OCI-LY3 (cell line): ENCODE measurements at regions not wholly inside any gene's neighbourhood (a gene's known extent, or its start where the extent isn't known, plus 50 kb on each side); places are given as distances from the start of the nearest gene placed in this dataset.

Experiments
- H2AFZ ChIP-seq: fragments of 200-600, 300-600 bp; shearing (Covaris generic); 2 replicates; pipeline ENCODE4 v1.6.0; 2014; ENCODE audit warnings: antibody characterized with exemption, low read depth, low read length
- H3K27ac ChIP-seq: fragments of 200-600, 300-600 bp; sonication (generic); 2 replicates; pipeline ENCODE4 v1.5.1; 2014; ENCODE audit warnings: mild to moderate bottlenecking, low read length, moderate library complexity, mixed read lengths
- H3K27me3 ChIP-seq: fragments of 200-600, 300-600 bp; sonication (generic); 2 replicates; pipeline ENCODE4 v1.6.1; 2014; ENCODE audit warnings: low read depth, low read length, mixed read lengths
- H3K36me3 ChIP-seq: fragments of 200-600, 300-600 bp; sonication (generic); replicated peaks from 2 replicates; pipeline ENCODE3; 2014; ENCODE audit warnings: low read depth, low read length, mixed read lengths
- H3K4me1 ChIP-seq: fragments of 300-600, 200-600 bp; sonication (generic); 2 replicates; pipeline ENCODE4 v1.6.1; 2014; ENCODE audit warnings: low read length, mixed read lengths
- H3K4me2 ChIP-seq: fragments of 200-600, 300-600 bp; sonication (generic); 2 replicates; pipeline ENCODE4 v1.6.1; 2014; ENCODE audit warnings: low read length, mixed read lengths
- H3K4me3 ChIP-seq: fragments of 300-600, 200-600 bp; sonication (generic); 2 replicates; pipeline ENCODE4 v1.5.1; 2014; ENCODE audit warnings: antibody characterized with exemption, mild to moderate bottlenecking, low read length, moderate library complexity
- H3K79me2 ChIP-seq: fragments of 300-600, 200-600 bp; shearing (Covaris generic); 2 replicates; pipeline ENCODE4 v1.6.1; 2014; ENCODE audit warnings: mild to moderate bottlenecking, low read length, mixed read lengths
- H3K9ac ChIP-seq: fragments of 300-600, 200-600 bp; shearing (Covaris generic); 2 replicates; pipeline ENCODE4 v1.6.0; 2014; ENCODE audit warnings: mild to moderate bottlenecking, low read length, moderate library complexity
- H3K9me3 ChIP-seq: fragments of 200-600, 300-600 bp; shearing (Covaris generic); 2 replicates; pipeline ENCODE4 v1.6.1; 2014; ENCODE audit warnings: low read length, mixed read lengths; ENCODE audit not compliant: insufficient read depth
- H4K20me1 ChIP-seq: fragments of 200-600, 300-600 bp; sonication (generic); 2 replicates; pipeline ENCODE4 v1.6.1; 2016; ENCODE audit warnings: low read length, mixed read lengths; ENCODE audit not compliant: insufficient read depth
- CTCF ChIP-seq: fragments of 200-600, 300-600 bp; sonication (generic); IDR thresholded peaks from 2 replicates; pipeline ENCODE4 v1.5.1; 2014; ENCODE audit warnings: antibody characterized with exemption, low read length, low read depth
- EZH2phosphoT487 ChIP-seq: fragments of 200-600 bp; shearing (Covaris generic); IDR thresholded peaks from 2 replicates; pipeline ENCODE4 v1.6.1; 2018; ENCODE audit warnings: antibody characterized with exemption, mixed run types, low read depth

- Histone ChIP-seq H3K4me3 (no peak overlapping the region), H3K4me1 (no peaks in the 10 kb centered on the region), H3K27ac (no peak overlapping the region), H2AFZ (no peak overlapping the region), H3K27me3 (no peaks in the 10 kb centered on the region), H3K4me2 (no peak overlapping the region), H3K9me3 (no peaks in the 10 kb centered on the region), H3K79me2 (no peaks in the 10 kb centered on the region), H3K36me3 (no peaks in the 10 kb centered on the region), H3K9ac (no peak overlapping the region), H4K20me1 (no peaks in the 10 kb centered on the region)
- no peak for TF ChIP-seq CTCF
- TF ChIP-seq EZH2phosphoT487, result no peak
Measured at GRCh38 chr6:148053796-148054195, 288.8 kb upstream of the SASH1 start.

- Histone ChIP-seq H3K9me3 (no peaks in the 10 kb centered on the region), H3K79me2 (no peaks in the 10 kb centered on the region), H3K36me3 (no peaks in the 10 kb centered on the region), H3K4me3 (no peak overlapping the region), H3K27ac (no peak overlapping the region), H2AFZ (no peak overlapping the region), H3K4me1 (no peaks in the 10 kb centered on the region), H3K4me2 (no peak overlapping the region), H4K20me1 (no peaks in the 10 kb centered on the region), H3K27me3 (no peaks in the 10 kb centered on the region), H3K9ac (no peak overlapping the region)
- no peak for TF ChIP-seq EZH2phosphoT487
- TF ChIP-seq CTCF, result no peak
Measured at GRCh38 chr6:148054219-148054618, 288.4 kb upstream of the SASH1 start.

GRCh38 chr6:148055419-148055818, 287.2 kb upstream of the SASH1 start:
- Histone ChIP-seq H3K4me3 (no peak overlapping the region), H2AFZ (no peak overlapping the region), H3K36me3 (no peaks in the 10 kb centered on the region), H3K79me2 (no peaks in the 10 kb centered on the region), H3K4me2 (no peak overlapping the region), H4K20me1 (no peaks in the 10 kb centered on the region), H3K27ac (no peak overlapping the region), H3K27me3 (no peaks in the 10 kb centered on the region), H3K9me3 (no peaks in the 10 kb centered on the region), H3K9ac (no peak overlapping the region), H3K4me1 (no peaks in the 10 kb centered on the region)
- no peak for TF ChIP-seq EZH2phosphoT487
- no peak for TF ChIP-seq CTCF

- Histone ChIP-seq H3K4me3 (no peak overlapping the region), H4K20me1 (no peaks in the 10 kb centered on the region), H2AFZ (no peak overlapping the region), H3K27ac (no peak overlapping the region), H3K4me1 (no peaks in the 10 kb centered on the region), H3K36me3 (no peaks in the 10 kb centered on the region), H3K9ac (no peak overlapping the region), H3K27me3 (no peaks in the 10 kb centered on the region), H3K4me2 (no peak overlapping the region), H3K79me2 (no peaks in the 10 kb centered on the region), H3K9me3 (no peaks in the 10 kb centered on the region)
- TF ChIP-seq CTCF, result no peak
- no peak for TF ChIP-seq EZH2phosphoT487
Measured at GRCh38 chr6:148059869-148060268, 282.8 kb upstream of the SASH1 start.
